HEK293 (cell line): ENCODE measurements at regions not wholly inside any gene's neighbourhood (a gene's known extent, or its start where the extent isn't known, plus 50 kb on each side); places are given as distances from the start of the nearest gene placed in this dataset.

Experiments
- BCL11A ChIP-seq: fragments of 450-650 bp; formaldehyde crosslinking; IDR thresholded peaks from 2 replicates; pipeline ENCODE4 v1.5.1; 2016; ENCODE audit warnings: low read depth, missing biosample characterization, missing genetic modification characterization
- BCL11B ChIP-seq: fragments of 450-650 bp; formaldehyde crosslinking; IDR thresholded peaks from 2 replicates; pipeline ENCODE4 v1.5.1; 2016; ENCODE audit warnings: low read depth, missing biosample characterization, missing genetic modification characterization
- GLIS1 ChIP-seq: fragments of 450-650 bp; formaldehyde crosslinking; IDR thresholded peaks from 2 replicates; pipeline ENCODE4 v1.5.1; 2016; ENCODE audit warnings: missing biosample characterization, missing genetic modification characterization
- GLIS2 ChIP-seq: fragments of 450-650 bp; formaldehyde crosslinking; IDR thresholded peaks from 2 replicates; pipeline ENCODE4 v1.5.1; 2016; ENCODE audit warnings: missing biosample characterization, missing genetic modification characterization
- HOXD13 ChIP-seq: sonication (generic); formaldehyde crosslinking; IDR thresholded peaks from 2 replicates; pipeline ENCODE4 v1.8.0; 2022; ENCODE audit warnings: missing genetic modification reagents, borderline replicate concordance
- KLF17 ChIP-seq: fragments of 450-650 bp; formaldehyde crosslinking; IDR thresholded peaks from 2 replicates; pipeline ENCODE4 v1.5.1; 2016; ENCODE audit warnings: missing biosample characterization, missing genetic modification characterization
- MZF1 ChIP-seq: fragments of 450-650 bp; formaldehyde crosslinking; IDR thresholded peaks from 2 replicates; pipeline ENCODE4 v1.5.1; 2017; ENCODE audit warnings: missing biosample characterization, missing genetic modification characterization, borderline replicate concordance
- PRDM6 ChIP-seq: fragments of 450-650 bp; formaldehyde crosslinking; IDR thresholded peaks from 2 replicates; pipeline ENCODE4 v1.5.1; 2017; ENCODE audit warnings: missing biosample characterization, missing genetic modification characterization
- SCRT1 ChIP-seq: fragments of 450-650 bp; formaldehyde crosslinking; IDR thresholded peaks from 2 replicates; pipeline ENCODE4 v1.5.1; 2016; ENCODE audit warnings: missing biosample characterization, missing genetic modification characterization, borderline replicate concordance
- SCRT2 ChIP-seq: fragments of 450-650 bp; formaldehyde crosslinking; IDR thresholded peaks from 2 replicates; pipeline ENCODE4 v1.5.1; 2016; ENCODE audit warnings: missing biosample characterization, missing genetic modification characterization
- SP3 ChIP-seq: fragments of 450-650 bp; formaldehyde crosslinking; IDR thresholded peaks from 2 replicates; pipeline ENCODE4 v1.5.1; 2016; ENCODE audit warnings: missing biosample characterization, missing genetic modification characterization
- ZBTB49 ChIP-seq: fragments of 450-650 bp; formaldehyde crosslinking; IDR thresholded peaks from 2 replicates; pipeline ENCODE4 v1.5.1; 2016; ENCODE audit warnings: missing biosample characterization, missing genetic modification characterization, low read depth
- ZFHX2 ChIP-seq: fragments of 450-650 bp; formaldehyde crosslinking; conservative IDR thresholded peaks from 2 replicates; pipeline ENCODE4 v1.5.1; 2016; ENCODE audit warnings: missing biosample characterization, missing genetic modification characterization
- ZNF16 ChIP-seq: fragments of 450-650 bp; formaldehyde crosslinking; IDR thresholded peaks from 2 replicates; pipeline ENCODE4 v1.5.1; 2016; ENCODE audit warnings: low read depth, missing biosample characterization, missing genetic modification characterization
- ZNF169 ChIP-seq: fragments of 450-650 bp; formaldehyde crosslinking; IDR thresholded peaks from 2 replicates; pipeline ENCODE4 v1.5.1; 2016; ENCODE audit warnings: missing biosample characterization, missing genetic modification characterization
- ZNF18 ChIP-seq: fragments of 450-650 bp; formaldehyde crosslinking; IDR thresholded peaks from 2 replicates; pipeline ENCODE4 v1.5.1; 2016; ENCODE audit warnings: missing biosample characterization, missing genetic modification characterization
- ZNF2 ChIP-seq: fragments of 450-650 bp; formaldehyde crosslinking; IDR thresholded peaks from 2 replicates; pipeline ENCODE4 v1.5.1; 2016; ENCODE audit warnings: missing biosample characterization, missing genetic modification characterization
- ZNF280D ChIP-seq: fragments of 450-650 bp; formaldehyde crosslinking; IDR thresholded peaks from 2 replicates; pipeline ENCODE4 v1.5.1; 2016; ENCODE audit warnings: missing biosample characterization, missing genetic modification characterization
- ZNF292 ChIP-seq: fragments of 450-650 bp; formaldehyde crosslinking; IDR thresholded peaks from 2 replicates; pipeline ENCODE4 v1.5.1; 2016; ENCODE audit warnings: low read depth, missing biosample characterization, missing genetic modification characterization, borderline replicate concordance
- ZNF362 ChIP-seq: fragments of 450-650 bp; formaldehyde crosslinking; IDR thresholded peaks from 2 replicates; pipeline ENCODE4 v1.5.1; 2016; ENCODE audit warnings: missing biosample characterization, missing genetic modification characterization
- ZNF529 ChIP-seq: fragments of 450-650 bp; formaldehyde crosslinking; IDR thresholded peaks from 2 replicates; pipeline ENCODE4 v1.5.1; 2017; ENCODE audit warnings: missing genetic modification characterization, missing biosample characterization; ENCODE audit not compliant: insufficient replicate concordance
- ZNF621 ChIP-seq: fragments of 450-650 bp; formaldehyde crosslinking; IDR thresholded peaks from 2 replicates; pipeline ENCODE4 v1.5.1; 2017; ENCODE audit warnings: missing biosample characterization, missing genetic modification characterization
- ZNF624 ChIP-seq: fragments of 450-650 bp; formaldehyde crosslinking; IDR thresholded peaks from 2 replicates; pipeline ENCODE4 v1.5.1; 2017; ENCODE audit warnings: missing biosample characterization, missing genetic modification characterization
- ZNF639 ChIP-seq: fragments of 450-650 bp; formaldehyde crosslinking; IDR thresholded peaks from 2 replicates; pipeline ENCODE4 v1.5.1; 2016; ENCODE audit warnings: missing biosample characterization, missing genetic modification characterization
- ZNF670 ChIP-seq: fragments of 450-650 bp; formaldehyde crosslinking; IDR thresholded peaks from 2 replicates; pipeline ENCODE4 v1.5.1; 2016; ENCODE audit warnings: missing biosample characterization, missing genetic modification characterization, low read depth
- ZSCAN23 ChIP-seq: fragments of 450-650 bp; formaldehyde crosslinking; IDR thresholded peaks from 2 replicates; pipeline ENCODE4 v1.5.1; 2016; ENCODE audit warnings: missing biosample characterization, missing genetic modification characterization

- TF ChIP-seq PRDM6 (tag by site-specific recombination), result peak; percentile 95
- peak; percentile 79 for TF ChIP-seq ZNF2 (tag by site-specific recombination)
- no peak for TF ChIP-seq SP3 (tag by site-specific recombination)
- no peak for TF ChIP-seq ZNF169 (tag by site-specific recombination)
- no peak for TF ChIP-seq GLIS2 (tag by site-specific recombination)
- peak; percentile 25; the same call in 1 of the 2 replicates for TF ChIP-seq ZNF639 (tag by site-specific recombination)
- peak; percentile 92 for TF ChIP-seq BCL11B
- peak; percentile 70 for TF ChIP-seq SCRT1
- peak; percentile 88 for TF ChIP-seq BCL11A (tag by site-specific recombination)
- TF ChIP-seq GLIS1, result peak; percentile 79
- no peak for TF ChIP-seq ZNF292 (tag by site-specific recombination)
- no peak for TF ChIP-seq ZNF529 (tag by site-specific recombination)
- peak; percentile 81 for TF ChIP-seq KLF17 (tag by site-specific recombination)
- TF ChIP-seq ZNF16, result peak; percentile 38; the same call in 1 of the 2 replicates
- no peak for TF ChIP-seq ZNF621
- TF ChIP-seq SCRT2 (tag by site-specific recombination), result no peak
- TF ChIP-seq ZFHX2 (tag by site-specific recombination), result peak; percentile 47; the same call in 1 of the 2 replicates
- TF ChIP-seq ZNF670, result no peak
- peak; percentile 100 for TF ChIP-seq ZNF18
- no peak for TF ChIP-seq ZBTB49 (tag by site-specific recombination)
- peak; percentile 49; the same call in 1 of the 2 replicates for TF ChIP-seq HOXD13
- peak; percentile 88 for TF ChIP-seq MZF1 (tag by site-specific recombination)
- TF ChIP-seq ZSCAN23 (tag by site-specific recombination), result 0 out of 2 replicates have a peak, but pooled peaks have one; percentile 71
- TF ChIP-seq ZNF624 (tag by site-specific recombination), result 0 out of 2 replicates have a peak, but pooled peaks have one; percentile 24
- TF ChIP-seq ZNF280D (tag by site-specific recombination), result no peak
- TF ChIP-seq ZNF362 (tag by site-specific recombination), result no peak
These were observed 800.2 kb downstream of the KCNJ2 start (continued) for GRCh38 chr17:70969521-70970034.
